NCI-H510A (cell line): ENCODE measurements at regions not wholly inside any gene's neighbourhood (a gene's known extent, or its start where the extent isn't known, plus 50 kb on each side); places are given as distances from the start of the nearest gene placed in this dataset.
A peak's percentile ranks its signal among the peaks of the same experiment; 100 is the strongest.

Experiments
- DNase-seq: peaks from one replicate; lab custom pipeline; 2025; lab: John Stamatoyannopoulos, UW

DNA sequence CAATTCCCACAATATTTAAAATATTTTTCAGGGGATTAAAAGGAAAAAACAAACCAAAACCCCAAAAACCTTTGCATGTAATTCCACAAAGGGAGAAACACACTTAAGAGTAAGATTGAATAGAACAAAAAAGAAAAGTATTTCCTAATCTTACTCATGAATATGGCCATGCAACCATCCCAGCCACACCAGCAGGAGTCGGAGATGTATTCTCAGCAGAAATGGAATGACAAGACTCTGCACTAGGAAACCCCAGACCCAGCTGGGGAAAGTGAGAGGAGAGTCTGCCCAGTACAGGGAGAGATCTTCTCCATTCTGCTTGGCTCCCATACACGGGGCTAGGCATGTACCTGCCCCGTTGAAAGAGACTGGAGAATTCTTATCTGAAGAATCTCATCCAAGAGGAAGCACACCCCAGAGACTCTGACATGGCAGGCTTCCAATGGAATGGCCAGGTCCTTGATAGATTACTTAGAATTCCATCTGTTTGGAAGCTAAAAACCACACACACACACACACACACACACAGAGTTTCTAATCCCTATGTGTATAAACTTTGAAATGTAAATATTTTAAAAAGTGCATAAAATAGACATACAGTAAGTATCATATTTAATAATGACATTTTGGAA, 118.8 kb downstream of the GADD45G start:
- no peak for DNase-seq

DNA sequence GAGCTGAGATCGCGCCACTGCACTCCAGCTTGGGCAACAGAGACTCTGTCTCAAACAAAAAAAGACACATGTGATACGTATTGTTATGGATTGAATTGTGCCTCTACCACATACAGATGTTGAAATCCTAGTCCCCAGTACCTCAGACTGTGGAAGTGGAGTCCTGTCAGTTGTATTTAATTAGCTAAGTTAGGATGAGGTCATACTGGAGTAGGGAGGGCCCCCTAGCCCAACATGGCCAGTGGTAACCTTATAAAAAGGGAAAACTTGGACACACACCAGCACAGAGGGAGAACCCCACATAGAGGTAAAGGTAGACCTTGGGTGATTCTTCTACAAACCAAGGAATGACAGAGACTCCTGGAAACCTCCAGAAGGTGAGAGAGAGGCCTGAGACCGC, 119.8 kb downstream of the GADD45G start:
- DNase-seq: no peak

DNA sequence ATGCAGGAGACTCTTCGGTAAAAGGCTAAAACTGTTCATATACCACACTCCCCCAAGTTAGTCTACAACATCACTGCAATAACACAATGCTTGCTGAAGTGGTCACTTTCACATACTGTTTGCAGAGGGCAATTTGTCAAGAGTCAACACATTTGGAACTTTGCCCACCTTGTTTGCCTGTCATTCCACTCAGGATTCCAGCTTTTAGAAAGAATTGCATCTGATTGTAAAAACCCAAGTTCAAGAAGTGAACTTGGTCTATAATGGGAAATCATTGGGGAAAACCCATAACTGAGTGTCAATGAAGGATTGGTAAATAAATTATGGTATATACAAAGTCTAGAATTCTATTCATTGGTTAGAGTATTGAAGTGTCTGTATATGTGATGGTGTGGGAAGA, 120.5 kb downstream of the GADD45G start:
- DNase-seq: no peak

DNA sequence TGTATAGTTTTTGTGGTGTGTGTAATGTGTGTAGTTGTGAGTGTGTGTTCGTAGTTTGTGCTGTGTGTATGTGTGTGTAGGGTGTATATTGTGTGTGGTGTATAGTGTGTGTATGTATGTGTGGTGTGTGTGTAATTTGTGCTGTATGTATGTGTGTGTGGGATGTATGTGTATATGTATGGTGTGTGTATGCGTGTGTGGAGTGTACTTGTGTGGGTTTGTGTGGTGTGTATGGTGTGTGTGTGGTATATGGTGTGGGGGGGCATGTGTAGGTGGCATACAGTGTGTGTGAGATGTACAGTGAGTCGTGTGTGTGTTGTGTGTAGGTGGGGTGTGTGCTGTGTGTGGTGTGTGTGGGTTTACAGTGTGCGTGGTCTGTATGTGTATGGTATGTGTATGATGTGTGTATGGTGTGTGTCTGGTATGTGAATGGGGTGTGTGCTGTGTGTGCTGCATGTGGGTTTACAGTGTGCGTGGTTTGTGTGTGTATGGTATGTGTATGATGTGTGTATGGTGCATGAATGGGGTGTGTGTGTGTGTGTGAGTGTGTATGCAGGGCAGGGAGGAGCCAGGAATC, 125.2 kb downstream of the GADD45G start:
- DNase-seq: no peak

DNA sequence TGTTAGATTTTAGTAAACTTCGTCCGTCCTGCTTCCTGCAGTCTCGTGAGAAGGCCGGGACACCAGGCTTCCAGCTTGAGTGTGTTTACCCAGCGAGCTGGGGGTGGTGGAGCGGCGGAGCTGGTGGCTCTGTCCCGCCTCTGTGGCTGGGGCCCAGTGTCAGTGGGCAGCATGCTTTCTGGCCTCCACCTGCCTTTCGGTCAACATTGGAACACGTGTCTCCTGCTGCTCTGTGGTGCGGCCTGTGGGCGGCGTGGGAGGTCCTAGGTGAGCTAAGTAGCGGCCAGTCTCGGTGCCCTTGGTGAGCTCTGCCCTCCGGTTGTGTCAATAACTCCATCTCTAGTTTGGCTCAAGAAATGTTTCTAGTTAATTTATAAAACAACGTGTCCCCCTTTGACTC, 125.9 kb downstream of the GADD45G start:
- peak; percentile 81 for DNase-seq

DNA sequence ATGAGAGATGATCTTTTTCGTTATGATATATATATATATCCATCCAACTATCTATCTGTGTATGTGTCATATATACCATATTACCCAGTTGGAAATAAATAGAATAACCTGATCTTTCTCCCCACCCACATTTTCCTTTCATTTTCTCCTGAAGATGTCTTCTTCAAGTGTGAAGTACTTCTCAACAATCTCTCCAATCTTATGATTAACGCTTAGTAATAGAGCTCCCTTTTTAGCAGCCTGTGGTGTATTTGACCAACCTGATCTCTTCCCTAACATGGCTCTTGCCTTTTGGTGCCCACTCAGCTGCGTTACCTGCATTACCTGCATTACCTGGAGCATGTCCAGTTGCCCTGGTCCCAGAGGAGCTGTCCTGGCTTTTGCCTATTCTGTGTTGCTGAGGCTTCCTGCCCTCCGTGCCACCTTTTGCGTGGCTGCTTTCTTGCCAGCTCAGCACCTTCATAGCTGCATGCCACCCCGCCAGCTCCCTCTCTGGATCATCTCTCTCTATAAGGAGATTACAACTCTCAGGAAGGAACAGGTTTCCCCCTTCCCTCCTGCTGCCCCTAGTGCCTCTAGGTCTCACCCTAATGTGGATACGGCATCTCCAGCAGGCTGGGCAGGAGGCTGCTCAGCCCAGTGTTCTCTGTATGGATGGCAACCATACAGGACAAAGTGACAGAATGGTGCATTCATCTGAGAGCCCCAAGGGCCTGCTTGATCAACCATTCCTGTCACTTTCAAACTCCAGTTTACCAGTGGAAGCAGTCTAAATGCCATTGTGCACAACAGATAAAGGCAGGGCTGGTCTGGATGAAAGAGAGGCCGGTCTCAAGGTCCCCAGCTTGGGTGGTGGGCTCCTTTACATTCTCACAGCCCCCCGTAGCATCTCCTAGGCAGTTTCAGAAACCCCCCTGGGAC, 126.7 kb downstream of the GADD45G start:
- DNase-seq: no peak

DNA sequence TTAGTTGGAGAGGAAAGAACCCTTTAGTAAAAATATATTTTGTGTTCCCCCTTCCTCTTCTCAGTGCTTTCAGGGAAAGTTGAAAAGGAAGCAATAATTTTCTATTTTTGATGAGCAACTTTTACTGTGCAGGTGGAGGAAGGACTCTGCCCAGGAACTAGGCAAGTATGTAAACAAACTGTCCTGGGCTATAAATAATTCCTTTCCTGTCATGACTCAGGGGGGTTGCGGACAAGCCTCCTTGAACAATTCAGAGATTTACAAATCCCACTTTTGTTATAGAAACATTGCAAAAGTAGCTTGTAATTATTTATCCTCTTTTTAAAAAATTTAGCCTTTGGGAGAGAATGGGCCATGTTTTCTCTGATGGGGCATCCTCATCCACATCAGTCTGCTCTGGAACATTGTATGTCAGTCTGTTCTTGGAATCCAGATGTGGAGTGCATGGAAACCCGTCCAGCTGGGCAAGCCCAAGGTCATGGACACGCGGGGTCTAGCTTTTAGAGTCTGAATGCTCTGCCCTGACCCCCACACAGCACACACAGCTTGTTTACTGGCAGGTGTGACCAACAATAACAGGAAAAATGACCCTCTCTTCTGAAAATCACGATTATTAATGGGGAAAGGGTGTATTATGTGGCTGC, 127.6 kb downstream of the GADD45G start:
- DNase-seq: no peak

DNA sequence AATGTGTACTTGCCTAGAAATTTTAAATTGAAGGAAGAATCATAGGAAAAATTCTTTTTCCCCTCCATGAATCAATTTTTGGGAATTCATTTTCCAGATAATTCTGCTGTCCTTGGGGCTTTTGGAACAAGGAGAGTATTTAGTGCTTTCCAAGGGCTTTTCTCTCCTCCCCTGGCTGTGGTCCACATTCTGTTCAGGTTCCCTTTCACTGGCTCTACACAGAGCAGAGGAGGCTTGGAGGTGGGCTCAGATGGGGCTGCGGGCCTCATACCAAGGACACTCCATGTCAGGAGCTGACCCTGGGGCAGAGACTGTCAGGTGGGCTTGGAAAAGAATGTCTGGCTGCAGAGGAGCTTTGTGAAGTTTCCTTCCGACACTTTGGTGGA, 128.1 kb downstream of the GADD45G start:
- DNase-seq: no peak

DNA sequence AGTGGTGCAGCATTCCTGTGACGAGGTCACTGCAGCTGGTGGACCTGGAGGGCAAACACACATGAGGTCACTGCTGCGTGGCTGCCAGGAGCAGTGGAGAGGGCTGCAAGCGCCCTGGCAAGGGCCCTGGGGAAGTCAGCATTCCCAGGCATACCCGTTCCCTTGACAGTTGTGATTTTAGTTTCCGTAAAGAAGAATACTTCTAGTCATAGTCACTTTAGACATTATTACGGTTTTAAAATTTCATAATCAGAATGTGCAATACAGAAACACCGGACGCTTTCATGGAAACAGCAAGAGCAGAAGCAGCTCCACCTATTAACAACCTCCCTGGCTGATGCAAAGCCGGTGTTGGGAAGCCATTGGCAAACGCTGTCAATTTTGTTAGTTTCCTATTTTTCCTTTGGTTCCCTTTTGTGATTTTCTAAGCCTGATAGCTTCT, 129.8 kb downstream of the GADD45G start:
- no peak for DNase-seq

DNA sequence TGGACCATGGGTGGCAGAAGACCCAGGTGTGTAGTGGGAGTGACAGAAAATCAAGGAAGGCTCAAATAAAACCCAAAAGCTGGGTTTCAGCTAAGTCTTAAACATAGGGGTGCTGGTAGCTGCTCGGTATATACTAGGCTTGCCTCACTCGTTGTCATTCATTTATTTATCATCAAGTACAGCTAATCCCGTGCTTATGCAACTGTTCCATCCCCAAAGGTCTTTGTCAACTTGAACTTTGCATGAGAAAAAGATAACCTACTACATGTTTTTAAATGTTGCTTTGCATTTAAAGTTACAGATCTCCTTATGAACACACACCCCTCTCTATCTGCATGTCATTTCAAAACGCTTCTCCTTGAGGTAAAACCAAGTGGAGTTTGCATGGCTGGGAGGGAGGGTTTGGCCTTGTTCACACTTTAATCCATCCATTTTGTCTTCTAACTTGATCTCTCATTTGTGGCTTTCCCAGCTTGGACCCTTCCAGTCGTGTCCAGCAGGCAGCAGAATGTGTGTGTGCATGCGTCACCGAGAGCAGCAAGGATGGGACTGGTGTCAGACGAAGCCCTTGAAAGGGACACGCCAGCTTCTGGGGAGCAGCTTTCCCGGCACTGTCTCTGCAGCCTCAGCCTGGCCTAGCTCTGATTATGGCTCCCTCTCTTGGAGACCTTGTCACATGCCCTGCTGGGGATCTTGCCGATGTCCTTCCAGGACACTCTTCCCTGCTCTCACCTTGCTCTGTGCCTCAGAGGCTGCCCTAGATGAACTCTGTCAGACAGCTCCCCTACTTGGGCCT, 133.5 kb downstream of the GADD45G start:
- no peak for DNase-seq

DNA sequence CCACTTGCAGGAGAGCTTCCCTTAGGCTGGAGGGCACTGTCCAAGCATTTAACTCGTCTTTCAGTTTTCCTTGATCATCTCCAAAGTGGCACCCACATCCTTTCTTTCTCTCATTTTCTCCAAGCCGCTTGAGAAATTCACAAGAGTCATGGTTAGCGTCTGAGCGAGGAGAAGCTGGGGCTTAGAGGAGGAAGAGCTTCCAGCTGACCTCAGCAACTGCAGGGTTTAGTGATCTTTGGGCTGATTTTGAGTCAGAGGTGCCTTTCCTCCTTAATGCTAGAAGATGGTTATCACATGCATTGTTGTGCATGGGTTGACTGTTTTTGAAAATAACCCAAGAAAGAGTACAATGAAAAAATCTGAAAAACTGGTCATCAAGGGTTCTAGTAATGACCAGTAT, 134.7 kb downstream of the GADD45G start:
- DNase-seq: no peak

DNA sequence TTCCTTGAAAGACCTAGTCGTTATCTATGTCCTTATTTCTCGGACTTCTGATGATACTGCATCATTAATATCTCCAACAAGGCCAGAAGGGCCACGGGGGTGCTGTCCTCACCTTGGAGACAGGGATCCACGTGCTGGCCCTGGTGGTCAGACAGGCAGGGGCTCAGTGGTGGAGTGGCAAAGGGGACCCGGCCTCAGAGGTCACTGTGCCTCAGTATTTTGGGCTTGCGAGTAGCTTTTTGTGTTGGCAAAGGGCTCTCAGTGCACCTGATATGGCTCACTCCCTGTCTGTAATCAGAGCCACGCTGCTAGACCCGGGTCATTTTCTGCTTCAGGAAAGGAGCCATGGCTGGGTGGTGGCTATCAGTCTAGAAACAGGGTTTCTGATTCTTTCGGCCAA, 135.1 kb downstream of the GADD45G start:
- DNase-seq: no peak

DNA sequence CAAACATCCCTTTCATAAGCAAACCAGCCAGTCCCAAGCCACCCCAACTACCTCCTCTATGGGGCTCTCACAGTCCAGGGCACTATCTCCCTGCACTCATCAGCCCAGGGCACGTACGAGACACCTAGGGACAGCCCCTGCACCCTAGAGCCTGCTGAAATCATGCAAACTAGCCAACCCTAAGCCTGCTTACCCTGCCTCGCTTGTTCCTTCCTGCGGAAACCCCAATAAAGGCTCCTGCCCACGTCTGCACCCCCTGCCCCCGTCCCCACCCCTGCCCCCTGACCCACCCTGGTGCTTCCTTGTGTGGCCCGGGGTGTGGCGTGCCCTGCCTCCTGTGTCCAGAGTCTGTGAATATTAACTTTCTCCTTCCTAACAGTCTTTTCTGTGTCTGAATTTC, 135.9 kb downstream of the GADD45G start:
- no peak for DNase-seq

DNA sequence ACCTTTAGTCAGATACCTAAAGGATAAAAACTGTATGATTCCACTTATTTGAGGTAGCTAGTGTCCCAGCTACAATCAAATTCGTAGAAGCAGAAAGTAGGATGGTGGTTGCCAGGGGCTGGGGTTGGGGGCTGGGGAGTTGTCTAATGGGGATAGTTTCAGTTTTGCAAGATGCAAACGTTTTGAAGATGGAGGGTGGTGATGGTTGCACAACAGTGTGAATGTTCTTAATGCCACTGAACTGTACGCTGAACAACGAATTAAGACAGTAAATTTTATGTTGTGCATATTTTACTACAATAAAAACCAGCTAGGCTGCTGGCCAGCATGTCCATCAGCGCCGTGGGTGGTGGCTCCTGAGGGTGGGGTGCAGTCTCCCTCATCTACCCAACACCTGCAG, 137.8 kb downstream of the GADD45G start:
- no peak for DNase-seq

DNA sequence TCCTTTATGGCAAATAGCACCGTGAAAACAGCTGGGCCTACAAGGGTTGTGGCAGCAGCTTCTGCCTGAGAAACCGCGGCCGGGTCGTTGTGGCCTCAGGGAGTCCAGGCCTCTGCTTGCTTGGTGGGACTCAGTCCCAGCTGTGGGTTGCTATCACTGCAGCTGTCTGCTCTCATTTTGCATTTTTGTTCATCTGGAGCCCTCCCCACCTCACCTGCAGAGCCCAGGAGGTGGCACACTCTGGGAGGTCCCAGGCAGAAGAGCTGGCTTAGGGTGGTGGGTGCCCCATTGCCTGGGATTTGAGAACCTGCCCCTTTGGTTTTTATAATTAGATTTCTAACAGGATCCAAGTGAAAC, 138.4 kb downstream of the GADD45G start:
- DNase-seq: no peak

DNA sequence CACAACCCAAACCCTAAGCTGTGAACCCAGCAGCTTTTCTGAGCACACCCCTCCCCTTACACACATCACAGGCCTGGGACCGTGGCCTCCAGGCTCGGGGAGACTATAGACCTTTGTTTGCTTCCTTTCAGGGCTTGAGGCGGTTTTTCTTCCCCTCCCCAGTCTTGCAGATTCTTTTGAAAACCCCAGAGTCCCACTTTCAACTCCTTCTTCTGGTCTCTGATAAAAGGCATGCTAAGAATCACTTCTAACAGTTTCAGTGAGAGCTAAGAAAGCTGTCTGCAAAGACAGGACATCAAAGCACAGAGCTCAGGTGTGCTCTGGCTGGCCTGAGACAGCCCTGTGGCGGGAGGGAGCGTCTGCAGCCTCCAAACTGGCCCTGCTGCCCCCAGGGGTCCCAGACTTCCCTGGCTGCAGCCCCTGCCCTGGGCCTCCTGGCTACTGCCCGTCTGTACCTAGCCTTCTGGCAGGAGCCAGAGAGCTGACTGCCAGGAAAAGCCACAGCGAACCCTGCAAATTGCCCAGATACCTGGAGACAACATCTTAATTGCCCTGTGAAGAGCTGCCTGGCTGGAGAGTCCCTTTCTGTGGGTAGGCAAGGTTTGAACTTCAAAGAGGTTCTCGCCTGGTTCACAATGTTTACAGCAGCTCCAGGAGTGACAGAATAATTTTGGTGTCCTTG, 138.9 kb downstream of the GADD45G start:
- no peak for DNase-seq

DNA sequence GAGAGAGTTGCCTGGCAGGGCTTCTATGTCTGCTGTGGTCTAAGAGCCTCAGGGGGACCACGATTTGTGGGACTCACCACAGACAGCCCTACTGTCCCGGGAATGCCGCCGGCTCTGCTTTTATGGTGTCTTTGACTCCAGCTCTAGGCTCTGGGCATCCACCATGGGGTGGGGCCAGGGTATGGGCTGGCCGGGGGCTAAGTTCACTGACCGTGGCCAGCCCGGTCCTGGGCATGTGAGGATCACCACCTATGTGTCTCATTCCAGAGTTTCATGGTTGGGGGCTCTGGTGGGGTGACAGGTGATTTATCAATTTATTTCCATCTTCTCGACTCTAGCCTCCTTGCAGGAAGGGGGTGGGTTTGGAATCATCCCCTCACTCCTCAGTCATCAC, 139.4 kb downstream of the GADD45G start:
- no peak for DNase-seq

DNA sequence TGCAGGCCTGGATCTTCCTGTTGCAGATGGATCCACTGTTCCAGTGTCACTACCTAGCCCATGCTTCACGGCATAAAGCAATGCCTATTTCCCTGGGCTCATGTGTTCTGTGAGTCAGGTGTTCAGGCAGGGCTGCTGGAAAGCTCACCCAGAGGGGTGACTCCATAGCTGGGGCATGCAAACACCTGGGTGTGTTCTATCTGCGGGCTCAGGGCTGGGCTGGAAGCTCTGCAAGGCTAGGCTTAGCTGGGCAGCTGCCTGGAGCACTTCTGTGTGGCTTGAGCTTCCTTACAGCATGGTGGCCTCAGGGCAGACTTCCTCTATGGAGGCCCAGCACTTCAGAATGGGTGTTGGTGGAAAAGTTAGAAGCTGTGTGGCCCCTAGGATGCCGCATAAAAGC, 139.9 kb downstream of the GADD45G start:
- DNase-seq: no peak

DNA sequence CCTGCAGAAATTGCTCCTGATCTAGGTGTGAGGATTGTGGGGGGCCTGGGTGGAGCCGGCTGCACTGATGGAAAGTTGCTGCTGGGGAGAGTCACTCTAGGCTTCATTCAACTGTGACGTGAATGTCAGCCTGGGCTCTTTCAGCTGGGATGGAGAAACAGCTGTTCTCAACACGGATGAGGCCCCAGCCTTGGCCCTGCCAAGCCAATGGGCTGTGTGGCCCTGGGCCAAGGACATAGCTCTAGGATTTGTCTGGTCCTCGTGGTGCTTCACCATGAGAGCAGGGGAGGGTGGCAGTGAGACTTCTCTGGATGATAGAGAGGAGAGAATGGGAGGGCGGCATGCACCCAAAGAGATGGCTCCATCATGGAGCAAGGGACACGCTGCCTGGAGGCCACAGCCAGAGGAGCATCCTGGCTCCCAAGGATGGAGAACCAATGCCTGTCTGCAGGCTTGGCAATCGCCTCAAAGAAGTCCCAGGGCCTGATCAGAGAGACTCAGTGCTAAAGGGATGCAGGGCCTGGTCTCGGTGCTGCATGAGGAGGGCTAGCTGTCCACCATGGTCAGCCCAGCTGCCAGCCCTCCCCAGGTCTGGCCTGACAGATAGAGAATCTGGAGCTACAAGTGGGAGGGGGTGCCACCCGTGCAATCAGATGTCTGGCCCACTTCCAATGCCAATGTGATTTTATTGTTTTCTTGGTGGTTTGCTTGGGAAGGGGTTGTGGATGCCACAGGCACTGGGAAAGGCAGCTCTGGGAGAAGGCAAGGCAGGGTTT, 141.0 kb downstream of the GADD45G start:
- DNase-seq: no peak

DNA sequence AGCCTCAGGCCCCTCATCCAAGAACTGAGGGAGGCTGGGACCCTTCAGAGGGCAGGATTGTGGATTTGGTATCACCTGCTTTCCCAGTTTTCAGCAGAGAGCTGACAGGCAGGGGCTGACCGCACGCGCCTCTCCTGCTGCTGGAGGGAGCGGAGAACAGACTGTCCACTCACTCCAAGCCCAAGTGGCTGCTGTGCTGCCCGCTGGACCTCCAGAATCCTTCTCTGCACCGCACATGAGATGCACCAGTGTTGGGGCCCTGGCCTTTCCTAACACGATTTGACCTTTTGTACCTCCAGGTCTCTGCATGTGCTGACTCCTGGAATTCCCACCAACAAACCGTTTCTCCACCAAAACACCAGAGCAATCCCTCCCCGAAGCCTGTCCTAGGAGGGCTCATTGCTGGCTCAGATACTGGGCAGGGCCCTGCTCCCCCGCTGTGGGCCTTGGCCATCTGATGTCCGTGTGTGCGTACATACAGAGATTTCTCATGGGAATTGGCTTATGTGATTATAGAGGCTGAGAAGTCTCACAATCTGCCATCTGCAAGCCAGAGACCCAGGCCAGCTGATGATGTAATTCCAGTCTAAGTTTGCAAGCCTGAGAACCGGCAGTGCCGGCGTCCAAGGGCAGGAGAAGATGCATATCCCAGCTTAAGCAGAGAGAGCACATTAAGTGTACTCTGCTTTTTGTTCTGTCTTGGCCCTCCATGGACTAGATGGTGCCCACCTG, 141.7 kb downstream of the GADD45G start:
- no peak for DNase-seq
